CD14-positive monocyte (primary cell): ENCODE measurements at regions not wholly inside any gene's neighbourhood (a gene's known extent, or its start where the extent isn't known, plus 50 kb on each side); places are given as distances from the start of the nearest gene placed in this dataset.

Source experiments
- DNase-seq, 3 donors: peaks; one replicate each; pipeline ENCODE4 v3.0.0-alpha.2; 2011 to 2022
- H2AFZ ChIP-seq: 2 replicates; pipeline ENCODE4 v1.6.0; 2012; ENCODE audit warnings: mild to moderate bottlenecking, low read depth, low read length, inconsistent platforms; ENCODE audit not compliant: insufficient read depth, poor library complexity, severe bottlenecking
- H3K27ac ChIP-seq, 2 donors: 1 replicate in 1 of 2; 2 replicates in 1 of 2; pipeline ENCODE4 v1.5.1; 2012 to 2013; ENCODE audit warnings: low read length in 2 of 2, control low read depth in 1 of 2, inconsistent platforms in 1 of 2, low read depth in 1 of 2, mild to moderate bottlenecking in 1 of 2
- H3K27me3 ChIP-seq, 2 donors: one replicate each; pipeline versions ENCODE4 v1.6.0 to v1.6.1; 2011 to 2013; ENCODE audit warnings: low read length in 2 of 2; ENCODE audit not compliant: control insufficient read depth in 2 of 2, insufficient read depth in 2 of 2
- H3K36me3 ChIP-seq, 2 donors: replicated peaks in 1 of 2; 1 replicate in 1 of 2; 2 replicates in 1 of 2; pipeline versions ENCODE4 v1.5.1 to v1.6.1; 2012 to 2013; ENCODE audit warnings: low read length in 2 of 2, control low read depth in 1 of 2, inconsistent platforms in 1 of 2, mild to moderate bottlenecking in 1 of 2; ENCODE audit not compliant: insufficient read depth in 2 of 2, control insufficient read depth in 1 of 2
- H3K4me1 ChIP-seq, 2 donors: 1 replicate in 1 of 2; 2 replicates in 1 of 2; pipeline versions ENCODE4 v1.5.1 to v1.6.1; 2012 to 2013; ENCODE audit warnings: low read length in 2 of 2, control low read depth in 1 of 2, inconsistent platforms in 1 of 2, mild to moderate bottlenecking in 1 of 2, moderate library complexity in 1 of 2; ENCODE audit not compliant: insufficient read depth in 2 of 2, control insufficient read depth in 1 of 2
- H3K4me2 ChIP-seq: replicated peaks from 2 replicates; pipeline ENCODE3; 2012; ENCODE audit warnings: low read length, moderate library complexity, mild to moderate bottlenecking; ENCODE audit not compliant: poor library complexity, severe bottlenecking; ENCODE audit errors: extremely low read depth
- H3K4me3 ChIP-seq, 3 experiments: fragments of 200-600 bp in 1 of 3; sonication (generic) in 1 of 3; replicated peaks in 1 of 3; 1 replicate in 2 of 3; 2 replicates in 1 of 3; pipeline ENCODE4 v1.5.1; 2011 to 2013; ENCODE audit warnings: low read length in 3 of 3, mild to moderate bottlenecking in 3 of 3, control low read depth in 2 of 3, low read depth in 2 of 3, inconsistent platforms in 1 of 3, moderate library complexity in 1 of 3
- H3K79me2 ChIP-seq: 2 replicates; pipeline ENCODE4 v1.6.0; 2012; ENCODE audit warnings: mild to moderate bottlenecking, control low read depth, inconsistent platforms, low read length, moderate library complexity; ENCODE audit not compliant: insufficient read depth
- H3K9ac ChIP-seq: 2 replicates; pipeline ENCODE4 v1.6.0; 2017; ENCODE audit warnings: low read length, mild to moderate bottlenecking; ENCODE audit not compliant: insufficient read depth, poor library complexity, severe bottlenecking
- H3K9me3 ChIP-seq, 2 donors: replicated peaks in 1 of 2; 1 replicate in 1 of 2; 2 replicates in 1 of 2; pipeline versions ENCODE4 v1.5.1 to v1.6.1; 2012 to 2013; ENCODE audit warnings: low read length in 2 of 2, control low read depth in 1 of 2; ENCODE audit not compliant: control insufficient read depth in 1 of 2, insufficient read depth in 1 of 2
- H4K20me1 ChIP-seq: 2 replicates; pipeline ENCODE4 v1.6.0; 2012; ENCODE audit warnings: mild to moderate bottlenecking, low read length, control low read depth, moderate library complexity; ENCODE audit not compliant: insufficient read depth
- H3K27ac Mint-ChIP-seq, 7 donors: one replicate each; pipeline ENCODE4 v1.8.0; 2020; ENCODE audit warnings: mild to moderate bottlenecking in 7 of 7, mixed read lengths in 7 of 7, moderate library complexity in 6 of 7, inconsistent platforms in 2 of 7
- H3K27me3 Mint-ChIP-seq, 3 donors: one replicate each; pipeline ENCODE4 v1.8.0; 2021 to 2022; ENCODE audit warnings: low read depth in 3 of 3, mild to moderate bottlenecking in 3 of 3, mixed read lengths in 3 of 3, moderate library complexity in 3 of 3, inconsistent platforms in 1 of 3
- H3K36me3 Mint-ChIP-seq, 2 donors: one replicate each; pipeline ENCODE4 v1.8.0; 2020; ENCODE audit warnings: mixed read lengths in 2 of 2, inconsistent platforms in 1 of 2, mild to moderate bottlenecking in 1 of 2
- H3K4me1 Mint-ChIP-seq: one replicate; pipeline ENCODE4 v1.8.0; 2020; ENCODE audit warnings: mild to moderate bottlenecking, mixed read lengths
- H3K4me3 Mint-ChIP-seq, 2 donors: one replicate each; pipeline ENCODE4 v1.8.0; 2020; ENCODE audit warnings: mild to moderate bottlenecking in 2 of 2, mixed read lengths in 2 of 2, moderate library complexity in 1 of 2
- H3K9me3 Mint-ChIP-seq, 7 donors: one replicate each; pipeline ENCODE4 v1.8.0; 2020 to 2022; ENCODE audit warnings: mixed read lengths in 7 of 7, mild to moderate bottlenecking in 6 of 7, moderate library complexity in 6 of 7, inconsistent platforms in 2 of 7
- WGBS: methylation state at CpG from one replicate; pipeline ENCODE4 v1.1.5; 2013; ENCODE audit warnings: missing lambda C conversion rate; ENCODE audit not compliant: insufficient coverage; 5-methylcytosine and 5-hydroxymethylcytosine counted together
- intact Hi-C, 2 donors: fragments of 100-400 bp; cut with micrococcal nuclease; formaldehyde crosslinking; loops; one replicate each; pipeline versions ENCODE4 v1.15.0 to v1.15.1; 2023
- TF ChIP-seq, protein P1 (sequence below): fragments of 200-600 bp; IDR thresholded peaks from one replicate; pipeline ENCODE4 v1.8.0; 2022; ENCODE audit warnings: antibody characterized with exemption, mild to moderate bottlenecking

DNA sequence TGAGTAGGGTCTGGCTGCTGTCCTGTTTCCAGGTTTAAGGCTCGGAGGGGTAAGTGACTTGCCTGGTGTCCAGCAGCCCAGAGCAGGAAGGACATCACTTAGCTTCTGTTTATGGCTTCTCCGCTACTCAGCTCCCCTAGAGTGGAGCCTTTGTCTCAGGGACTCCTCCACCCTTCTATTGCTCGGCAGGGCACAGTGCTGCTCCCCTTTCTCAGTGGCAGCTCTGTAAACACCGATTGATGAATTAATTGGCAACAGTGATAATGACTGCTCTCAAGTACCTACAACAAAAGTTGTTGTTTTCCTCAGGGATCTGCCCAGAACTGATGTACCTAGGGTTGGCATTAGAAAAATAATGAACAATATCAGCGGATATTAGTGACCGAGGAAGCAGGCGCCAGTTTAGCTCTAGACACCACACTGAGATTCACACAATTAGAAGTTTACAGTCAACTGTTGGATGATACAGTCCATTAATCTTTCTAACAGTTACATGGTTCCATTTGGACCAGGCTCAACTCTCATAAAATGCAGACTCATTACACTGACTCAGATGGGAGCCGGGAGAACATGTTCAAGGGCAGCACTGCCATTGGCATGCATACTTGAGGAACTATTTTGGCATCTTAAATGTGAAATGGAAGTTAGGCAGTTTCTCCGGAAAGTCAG, 265.7 kb downstream of the MTX2 start:
- H3K27ac Mint-ChIP-seq, result no peak overlapping the region
- DNase-seq, result no peak
- H3K4me3 Mint-ChIP-seq, result no peak overlapping the region
- WGBS, result 100% methylated on average over 7 of the region's 9 CpGs
- Histone ChIP-seq H3K4me2 (no peak overlapping the region), H3K36me3 (no peaks in the 10 kb centered on the region), H3K9me3 (no peaks in the 10 kb centered on the region), H3K79me2 (no peaks in the 10 kb centered on the region), H4K20me1 (no peaks in the 10 kb centered on the region), H3K4me3 (no peak overlapping the region), H3K4me1 (no peaks in the 10 kb centered on the region), H3K27me3 (peaks cover 2 to 3% of the 10 kb centered on the region in 2 donors), H3K9ac (no peak overlapping the region), H2AFZ (no peak overlapping the region), H3K27ac (no peak overlapping the region)
- H3K9me3 Mint-ChIP-seq, result no peaks in the 10 kb centered on the region
- TF ChIP-seq, protein P1, sequence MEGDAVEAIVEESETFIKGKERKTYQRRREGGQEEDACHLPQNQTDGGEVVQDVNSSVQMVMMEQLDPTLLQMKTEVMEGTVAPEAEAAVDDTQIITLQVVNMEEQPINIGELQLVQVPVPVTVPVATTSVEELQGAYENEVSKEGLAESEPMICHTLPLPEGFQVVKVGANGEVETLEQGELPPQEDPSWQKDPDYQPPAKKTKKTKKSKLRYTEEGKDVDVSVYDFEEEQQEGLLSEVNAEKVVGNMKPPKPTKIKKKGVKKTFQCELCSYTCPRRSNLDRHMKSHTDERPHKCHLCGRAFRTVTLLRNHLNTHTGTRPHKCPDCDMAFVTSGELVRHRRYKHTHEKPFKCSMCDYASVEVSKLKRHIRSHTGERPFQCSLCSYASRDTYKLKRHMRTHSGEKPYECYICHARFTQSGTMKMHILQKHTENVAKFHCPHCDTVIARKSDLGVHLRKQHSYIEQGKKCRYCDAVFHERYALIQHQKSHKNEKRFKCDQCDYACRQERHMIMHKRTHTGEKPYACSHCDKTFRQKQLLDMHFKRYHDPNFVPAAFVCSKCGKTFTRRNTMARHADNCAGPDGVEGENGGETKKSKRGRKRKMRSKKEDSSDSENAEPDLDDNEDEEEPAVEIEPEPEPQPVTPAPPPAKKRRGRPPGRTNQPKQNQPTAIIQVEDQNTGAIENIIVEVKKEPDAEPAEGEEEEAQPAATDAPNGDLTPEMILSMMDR, result no peak
- intact Hi-C loops, result no loop called here
- no peaks in the 10 kb centered on the region for H3K36me3 Mint-ChIP-seq
- H3K27me3 Mint-ChIP-seq, result peaks cover 11 to 22% (median 13%) of the 10 kb centered on the region in 3 donors
- no peaks in the 10 kb centered on the region for H3K4me1 Mint-ChIP-seq

DNA sequence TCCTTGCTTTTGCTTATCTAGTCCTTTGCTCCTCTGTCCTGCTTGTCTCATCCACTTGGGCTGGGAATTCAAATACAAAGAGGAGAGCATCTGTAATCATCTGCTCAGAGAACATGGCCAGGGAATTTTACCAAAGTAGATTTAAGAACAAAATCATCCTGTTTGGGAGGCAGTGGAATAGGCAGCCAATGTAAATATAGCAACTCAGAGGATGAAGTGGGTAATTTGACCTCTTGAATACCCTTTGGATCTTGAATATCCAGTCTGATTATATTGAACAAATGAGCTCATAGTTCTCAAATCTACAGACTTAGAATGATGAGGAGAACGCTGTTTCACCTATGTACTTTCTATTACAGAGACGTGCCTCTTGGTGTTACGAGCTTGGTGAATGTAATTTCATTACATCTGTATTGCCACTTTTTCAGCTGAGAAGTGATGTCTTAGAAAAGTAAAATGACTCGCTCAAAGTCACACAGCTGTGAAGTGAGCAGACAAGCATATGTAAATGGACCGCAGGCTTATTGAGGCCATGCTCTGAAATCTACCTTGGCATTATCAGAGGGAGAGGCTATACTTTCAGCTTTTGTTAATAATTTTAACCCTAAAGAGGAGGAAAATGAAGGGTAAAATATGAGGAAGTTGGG, 266.3 kb downstream of the MTX2 start:
- H3K9me3 ChIP-seq, result no peaks in the 10 kb centered on the region
- H2AFZ ChIP-seq, result no peak overlapping the region
- no peak overlapping the region for H3K9ac ChIP-seq
- TF ChIP-seq, protein P1, result no peak
- H3K79me2 ChIP-seq, result no peaks in the 10 kb centered on the region
- peaks cover 0 to 7% of the 10 kb centered on the region in 2 donors for H3K27me3 ChIP-seq
- Mint-ChIP-seq H3K27me3 (peaks cover 11 to 22% (median 13%) of the 10 kb centered on the region in 3 donors), H3K9me3 (no peaks in the 10 kb centered on the region), H3K4me3 (no peak overlapping the region), H3K4me1 (no peaks in the 10 kb centered on the region), H3K27ac (no peak overlapping the region), H3K36me3 (no peaks in the 10 kb centered on the region)
- no peak overlapping the region for H3K27ac ChIP-seq
- no peak for DNase-seq
- no peak overlapping the region for H3K4me2 ChIP-seq
- 0% methylated on average over 1 of the region's 5 CpGs for WGBS
- H3K36me3 ChIP-seq, result no peaks in the 10 kb centered on the region
- intact Hi-C loops, result no loop called here
- H3K4me1 ChIP-seq, result no peaks in the 10 kb centered on the region
- no peak overlapping the region for H3K4me3 ChIP-seq
- no peaks in the 10 kb centered on the region for H4K20me1 ChIP-seq
